K562 (cell line): ENCODE measurements at regions not wholly inside any gene's neighbourhood (a gene's known extent, or its start where the extent isn't known, plus 50 kb on each side); places are given as distances from the start of the nearest gene placed in this dataset.

Experiments used
- ATAC-seq: fragments of 200-7000 bp; cut with Tn5 transposase; 3 replicates; pipeline ENCODE4 v1.9.1; 2020; ENCODE audit warnings: moderate library complexity
- BruUV-seq: library from RNA; stranded (reverse); fragments of 400-500 nt; replicated peaks from 2 replicates; lab custom pipeline; 2021; lab: Mats Ljungman, UMichigan
- CTCF ChIA-PET: fragments of 300-600 bp; formaldehyde crosslinking; extraction: SDS; loops from one replicate; lab custom pipeline; 2021; ENCODE audit warnings: low intra/inter-chr PET ratio; lab: Yijun Ruan, JAX
- POLR2A ChIA-PET: fragments of 300-600, 350-650 bp; sonication (Branson Sonifier 250); formaldehyde crosslinking; extraction: SDS; loops from one replicate; lab custom pipeline; 2021; ENCODE audit warnings: antibody characterized with exemption, inconsistent platforms; lab: Yijun Ruan, JAX
- DNase-seq, 4 experiments: peaks; one replicate each; pipeline versions ENCODE4 v3.0.0 to v3.0.0-alpha.2; 2011 to 2018; ENCODE audit warnings: low spot score in 3 of 4, mixed read lengths in 3 of 4; ENCODE audit errors: extremely low read depth in 1 of 4
- FAIRE-seq: peaks from 2 replicates; lab custom pipeline; 2011; peaks lifted over from hg19 to GRCh38; lab: Jason Lieb, UNC
- H2AFZ ChIP-seq: 2 replicates; pipeline ENCODE4 v1.6.0; 2011; ENCODE audit warnings: low read depth, low read length, control low read depth, inconsistent platforms
- H3K27ac ChIP-seq: fragments of 200-600 bp; 3 replicates; pipeline ENCODE4 v1.8.0; 2011; ENCODE audit warnings: low read depth, mild to moderate bottlenecking, control low read depth, inconsistent platforms, low read length, moderate library complexity, mixed read lengths; ENCODE audit errors: extremely low read depth
- H3K27me3 ChIP-seq, 2 experiments: fragments of 300-600 bp in 1 of 2; 2 replicates in 1 of 2; 3 replicates in 1 of 2; pipeline versions ENCODE4 v1.6.0 to v1.8.0; 2011; ENCODE audit warnings: inconsistent platforms in 2 of 2, low read length in 2 of 2, mild to moderate bottlenecking in 1 of 2, mixed read lengths in 1 of 2, moderate library complexity in 1 of 2; ENCODE audit not compliant: control insufficient read depth in 2 of 2, insufficient read depth in 2 of 2
- H3K36me3 ChIP-seq: fragments of 300-600 bp; 3 replicates; pipeline ENCODE4 v1.8.0; 2011; ENCODE audit warnings: mild to moderate bottlenecking, low read length, inconsistent platforms; ENCODE audit not compliant: control insufficient read depth, insufficient read depth
- H3K4me1 ChIP-seq, 2 experiments: fragments of 200-600 bp in 1 of 2; replicated peaks in 1 of 2; 2 replicates in 1 of 2; 3 replicates in 1 of 2; pipeline versions ENCODE4 v1.5.1 to v1.8.0; 2011; ENCODE audit warnings: inconsistent platforms in 2 of 2, low read length in 2 of 2, mild to moderate bottlenecking in 1 of 2, mixed read lengths in 1 of 2, moderate library complexity in 1 of 2; ENCODE audit not compliant: control insufficient read depth in 2 of 2, insufficient read depth in 2 of 2
- H3K4me2 ChIP-seq: 2 replicates; pipeline ENCODE4 v1.6.1; 2011; ENCODE audit warnings: low read length, control low read depth, inconsistent platforms, mixed read lengths; ENCODE audit not compliant: insufficient read depth
- H3K4me3 ChIP-seq: fragments of 200-600 bp; sonication (generic), shearing (Covaris generic); 2 replicates; pipeline ENCODE4 v1.5.1; 2016; ENCODE audit warnings: control low read depth, inconsistent platforms
- H3K79me2 ChIP-seq: fragments of 200-600 bp; 3 replicates; pipeline ENCODE4 v1.8.0; 2011; ENCODE audit warnings: low read length, inconsistent platforms; ENCODE audit not compliant: control insufficient read depth, insufficient read depth
- H3K9ac ChIP-seq, 2 experiments: 2 replicates each; pipeline versions ENCODE4 v1.6.0 to v1.6.1; 2011; ENCODE audit warnings: low read depth in 2 of 2, low read length in 2 of 2, control low read depth in 1 of 2, inconsistent platforms in 1 of 2, mild to moderate bottlenecking in 1 of 2, mixed read lengths in 1 of 2; ENCODE audit not compliant: insufficient read depth in 1 of 2
- H3K9me1 ChIP-seq: one replicate; pipeline ENCODE4 v1.6.0; 2011; ENCODE audit warnings: inconsistent platforms, mild to moderate bottlenecking, low read length, moderate library complexity; ENCODE audit not compliant: control insufficient read depth, insufficient read depth
- H3K9me3 ChIP-seq: replicated peaks from 2 replicates; pipeline ENCODE4 v1.5.1; 2011; ENCODE audit warnings: low read depth, low read length, inconsistent platforms; ENCODE audit not compliant: control insufficient read depth, insufficient read depth
- H4K20me1 ChIP-seq: replicated peaks from 2 replicates; pipeline ENCODE4 v1.6.1; 2011; ENCODE audit warnings: low read length, inconsistent platforms, mixed read lengths; ENCODE audit not compliant: control insufficient read depth, insufficient read depth
- ASH1L ChIP-seq: fragments of 450-650 bp; IDR thresholded peaks from 2 replicates; pipeline ENCODE4 v1.6.1; 2018; ENCODE audit warnings: borderline replicate concordance, mild to moderate bottlenecking, low read depth; ENCODE audit not compliant: partially characterized antibody
- CTCF ChIP-seq, 3 experiments: IDR thresholded peaks in 2 of 3; conservative IDR thresholded peaks in 1 of 3; 2 replicates each; pipeline ENCODE4 v1.5.1; 2011 to 2012; ENCODE audit warnings: low read length in 3 of 3, mild to moderate bottlenecking in 3 of 3, control low read depth in 2 of 3, improper control_type of control experiment in 1 of 3, inconsistent platforms in 1 of 3, low read depth in 1 of 3, mixed read lengths in 1 of 3, moderate library complexity in 1 of 3; ENCODE audit not compliant: insufficient read depth in 2 of 3
- SRSF9 ChIP-seq: fragments of 200-400 bp; formaldehyde crosslinking; IDR thresholded peaks from 2 replicates; pipeline ENCODE4 v1.6.1; 2017; ENCODE audit warnings: low read depth, low read length, borderline replicate concordance
- TBP ChIP-seq: optimal IDR thresholded peaks from 2 replicates; pipeline ENCODE3; 2011; ENCODE audit warnings: low read depth, low read length, improper control_type of control experiment
- TEAD1 ChIP-seq, 2 experiments: fragments of 450-650 bp in 1 of 2; sonication (generic) in 1 of 2; formaldehyde crosslinking; IDR thresholded peaks; 2 replicates each; pipeline versions ENCODE4 v1.4.0 to v1.8.0; 2020 to 2022; ENCODE audit warnings: mild to moderate bottlenecking in 2 of 2, missing genetic modification reagents in 1 of 2
- VEZF1 ChIP-seq: fragments of 200-800 bp; sonication (Bioruptor generic); IDR thresholded peaks from 2 replicates; pipeline ENCODE4 v1.6.1; 2017; ENCODE audit warnings: missing genetic modification characterization, missing compliant biosample characterization
- ZNF324 ChIP-seq: fragments of 250-450 bp; sonication (Bioruptor Pico); IDR thresholded peaks from 2 replicates; pipeline ENCODE4 v1.4.0; 2020; ENCODE audit warnings: mild to moderate bottlenecking
- WGBS: fragments of 100-300 bp; shearing (Covaris generic); methylation state at CpG from one replicate; pipeline ENCODE4 v1.1.6; 2016; ENCODE audit warnings: low coverage, mixed read lengths; ENCODE audit not compliant: insufficient coverage; ENCODE audit errors: missing lambda C conversion rate; 5-methylcytosine and 5-hydroxymethylcytosine counted together
- in situ Hi-C: fragments of 300-500 bp; cut with MboI; formaldehyde crosslinking; loops from 4 replicates; pipeline ENCODE4 v1.15.0; 2018; ENCODE audit warnings: inconsistent platforms, mixed read lengths
- intact Hi-C: fragments of 100-400 bp; cut with micrococcal nuclease; formaldehyde crosslinking; loops from 2 replicates; pipeline ENCODE4 v1.14.2; 2022

- WGBS, result 0% methylated on average over 9 of the region's 9 CpGs
- no peaks in the 10 kb centered on the region for H3K36me3 ChIP-seq
- no peak overlapping the region for H3K27ac ChIP-seq
- H3K9ac ChIP-seq, result no peak overlapping the region
- BruUV-seq, result no TSS peak
- no peaks in the 10 kb centered on the region for H3K27me3 ChIP-seq
- DNase-seq (no peak), FAIRE-seq (no peak), ATAC-seq (peak; percentile 29; the same call in 1 of the 3 replicates)
- in situ Hi-C loops, result no loop called here
- no peak overlapping the region for H3K4me3 ChIP-seq
- no peaks in the 10 kb centered on the region for H3K9me1 ChIP-seq
- no peaks in the 10 kb centered on the region for H3K4me1 ChIP-seq
- H3K9me3 ChIP-seq, result no peaks in the 10 kb centered on the region
- H3K4me2 ChIP-seq, result no peak overlapping the region
- no peaks in the 10 kb centered on the region for H3K79me2 ChIP-seq
- intact Hi-C loops, result no loop called here
- POLR2A ChIA-PET, result no interaction called here
- TF ChIP-seq ASH1L (no peak), CTCF (IDR thresholded peaks at IDR 0.05 in 2 of 3, conservative IDR thresholded peaks at IDR 0.05 in 1 of 3; ENCODE audit: insufficient read depth in 2 of 3, low read depth in 1 of 3, low read length in 3 of 3) (0 out of 6 replicates have a peak, but pooled peaks of 1 of the 3 experiments have one; percentile 2)
- CTCF ChIA-PET, result no interaction called here
- no peak overlapping the region for H2AFZ ChIP-seq
- H4K20me1 ChIP-seq, result no peaks in the 10 kb centered on the region
Measured at GRCh38 chr6:169019727-169020491, 233.7 kb downstream of the THBS2 start.

- Histone ChIP-seq H3K9me3 (no peaks in the 10 kb centered on the region), H3K79me2 (no peaks in the 10 kb centered on the region), H3K36me3 (no peaks in the 10 kb centered on the region), H3K27ac (no peak overlapping the region), H3K27me3 (no peaks in the 10 kb centered on the region), H3K9me1 (no peaks in the 10 kb centered on the region), H4K20me1 (no peaks in the 10 kb centered on the region), H3K4me1 (no peaks in the 10 kb centered on the region), H3K4me3 (no peak overlapping the region), H3K9ac (no peak overlapping the region), H3K4me2 (no peak overlapping the region), H2AFZ (no peak overlapping the region)
- POLR2A ChIA-PET, result no interaction called here
- intact Hi-C loops, result no loop called here
- WGBS, result 0% methylated on average over 3 of the region's 3 CpGs
- FAIRE-seq (no peak), ATAC-seq (no peak), DNase-seq (no peak)
- CTCF ChIA-PET, result no interaction called here
- BruUV-seq, result no TSS peak
- in situ Hi-C loops, result no loop called here
- TF ChIP-seq CTCF (IDR thresholded peaks at IDR 0.05 in 2 of 3, conservative IDR thresholded peaks at IDR 0.05 in 1 of 3; ENCODE audit: insufficient read depth in 2 of 3, low read depth in 1 of 3, low read length in 3 of 3) (no peak), SRSF9 (no peak), ZNF324 (CRISPR knock-in tag) (no peak), VEZF1 (CRISPR knock-in tag) (no peak), TBP (no peak), TEAD1 (CRISPR knock-in tag; IDR thresholded peaks at IDR 0.05) (no peak)
Measured at GRCh38 chr6:169019111-169019510, 234.5 kb downstream of the THBS2 start.
